Stimulated activated CD8-positive, alpha-beta memory T cell treated with anti-CD3 and anti-CD28 coated beads, Interleukin-15, amount 100 ng/mL, for 48 hours (primary cell): ENCODE measurements at regions not wholly inside any gene's neighbourhood (a gene's known extent, or its start where the extent isn't known, plus 50 kb on each side); places are given as distances from the start of the nearest gene placed in this dataset.

ENCODE experiments used
- DNase-seq, 2 donors: peaks; one replicate each; pipeline ENCODE4 v3.0.0-alpha.2; 2020; ENCODE audit warnings: low read depth in 2 of 2

DNA sequence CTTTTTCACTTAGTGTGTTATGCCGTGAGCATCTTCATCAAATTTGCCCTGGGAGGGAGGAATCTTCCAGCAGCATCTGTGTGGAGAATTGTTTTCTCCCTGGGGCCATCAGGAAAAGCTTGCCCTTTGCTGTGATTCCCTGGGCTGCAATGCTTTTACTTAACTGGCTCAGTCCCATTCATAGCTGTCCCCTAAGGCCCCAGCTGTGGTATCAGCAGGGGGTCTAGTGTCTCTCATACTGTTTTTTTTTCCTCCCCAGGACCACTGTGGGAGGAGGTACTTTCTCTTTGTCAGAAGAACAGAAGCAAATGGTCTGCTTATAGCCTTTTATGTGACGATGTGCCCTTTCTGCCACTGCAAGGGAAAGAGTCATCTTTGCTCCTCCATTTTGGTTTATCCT is 176.8 kb upstream of the CELF4 start:
- DNase-seq: no peak

DNA sequence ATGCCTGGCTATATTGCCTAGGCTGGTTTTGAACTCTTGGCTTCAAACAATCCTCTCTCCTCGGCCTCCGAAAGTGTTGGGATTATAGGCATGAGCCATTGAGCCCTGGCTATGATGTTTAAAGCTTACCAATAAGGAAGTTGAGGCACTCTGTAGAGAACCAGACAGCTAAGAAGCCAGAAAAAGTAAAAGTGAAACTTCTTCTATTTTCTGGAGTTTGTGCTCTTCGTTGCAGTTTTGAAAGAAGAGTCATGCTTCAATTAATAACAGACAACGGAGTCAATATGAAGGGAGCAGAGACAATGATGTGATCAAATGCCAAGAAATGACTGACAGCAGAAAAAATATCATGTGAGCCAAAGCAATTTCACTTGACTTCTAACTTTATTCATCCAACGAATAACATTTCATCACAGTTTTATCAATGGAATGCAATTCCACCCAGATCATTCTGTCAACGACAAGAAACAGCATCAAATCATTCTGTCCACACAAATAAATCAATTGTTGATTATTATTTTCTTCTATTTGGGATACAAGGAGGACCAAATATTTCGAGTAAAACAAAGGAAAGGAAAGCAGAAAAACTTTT is 175.5 kb upstream of the CELF4 start:
- DNase-seq: no peak

DNA sequence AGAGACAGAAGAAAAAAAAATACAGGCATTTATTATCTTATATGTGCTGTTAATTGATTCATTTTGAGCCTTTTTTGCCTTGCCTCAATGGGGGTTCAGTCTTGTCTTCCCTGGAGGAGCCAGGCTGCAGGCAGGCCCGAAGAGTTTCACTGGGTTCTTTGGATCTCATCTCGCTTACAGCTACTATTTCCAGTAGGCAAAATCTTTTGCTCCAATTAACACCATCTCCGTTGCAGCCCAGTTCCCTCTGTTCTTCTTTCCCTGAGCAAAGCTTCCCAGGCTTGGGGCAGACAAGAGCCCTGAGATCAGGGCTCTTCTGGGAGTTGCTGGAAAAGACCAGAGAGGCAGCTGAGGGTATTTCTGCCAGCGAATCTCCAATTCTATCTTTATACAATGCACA is 168.8 kb upstream of the CELF4 start:
- DNase-seq: no peak

DNA sequence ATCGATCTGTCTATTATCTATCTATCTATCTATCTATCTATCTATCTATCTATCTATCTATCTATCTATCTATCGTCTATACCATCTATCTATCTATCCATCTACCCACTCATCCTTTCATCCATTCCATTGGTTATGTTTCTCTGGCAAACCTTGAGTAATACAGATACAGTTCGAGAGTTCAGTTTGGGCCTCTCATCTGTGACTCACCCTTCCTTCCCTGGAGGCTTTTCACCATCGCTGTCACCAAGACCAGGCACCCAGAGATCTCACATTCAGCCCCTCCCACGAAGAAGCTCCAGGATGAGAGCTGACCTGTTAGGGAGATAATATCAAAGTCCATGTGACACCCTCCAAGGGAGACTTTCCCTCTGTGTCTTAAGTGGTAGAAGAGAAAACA is 164.1 kb upstream of the CELF4 start:
- no peak for DNase-seq

DNA sequence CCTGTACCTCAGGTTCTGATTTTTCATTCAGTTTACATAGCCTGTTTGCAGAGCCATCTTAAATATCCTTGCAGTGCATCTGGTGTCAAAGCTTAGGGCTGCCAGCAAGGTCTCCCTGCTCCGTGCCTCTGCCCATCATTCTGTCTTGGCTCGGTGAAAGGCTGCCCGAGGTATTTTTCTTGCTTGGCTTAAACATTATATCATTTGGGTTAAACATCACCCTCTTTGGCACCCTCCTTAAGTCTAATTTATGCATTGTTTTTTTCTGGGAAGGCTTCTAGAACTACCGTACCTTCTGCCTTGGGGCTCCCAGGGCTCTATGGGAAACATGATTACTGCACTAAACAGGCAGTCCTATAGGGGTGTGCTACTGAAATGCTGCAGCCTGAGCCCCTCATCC is 158.6 kb upstream of the CELF4 start:
- no peak for DNase-seq

DNA sequence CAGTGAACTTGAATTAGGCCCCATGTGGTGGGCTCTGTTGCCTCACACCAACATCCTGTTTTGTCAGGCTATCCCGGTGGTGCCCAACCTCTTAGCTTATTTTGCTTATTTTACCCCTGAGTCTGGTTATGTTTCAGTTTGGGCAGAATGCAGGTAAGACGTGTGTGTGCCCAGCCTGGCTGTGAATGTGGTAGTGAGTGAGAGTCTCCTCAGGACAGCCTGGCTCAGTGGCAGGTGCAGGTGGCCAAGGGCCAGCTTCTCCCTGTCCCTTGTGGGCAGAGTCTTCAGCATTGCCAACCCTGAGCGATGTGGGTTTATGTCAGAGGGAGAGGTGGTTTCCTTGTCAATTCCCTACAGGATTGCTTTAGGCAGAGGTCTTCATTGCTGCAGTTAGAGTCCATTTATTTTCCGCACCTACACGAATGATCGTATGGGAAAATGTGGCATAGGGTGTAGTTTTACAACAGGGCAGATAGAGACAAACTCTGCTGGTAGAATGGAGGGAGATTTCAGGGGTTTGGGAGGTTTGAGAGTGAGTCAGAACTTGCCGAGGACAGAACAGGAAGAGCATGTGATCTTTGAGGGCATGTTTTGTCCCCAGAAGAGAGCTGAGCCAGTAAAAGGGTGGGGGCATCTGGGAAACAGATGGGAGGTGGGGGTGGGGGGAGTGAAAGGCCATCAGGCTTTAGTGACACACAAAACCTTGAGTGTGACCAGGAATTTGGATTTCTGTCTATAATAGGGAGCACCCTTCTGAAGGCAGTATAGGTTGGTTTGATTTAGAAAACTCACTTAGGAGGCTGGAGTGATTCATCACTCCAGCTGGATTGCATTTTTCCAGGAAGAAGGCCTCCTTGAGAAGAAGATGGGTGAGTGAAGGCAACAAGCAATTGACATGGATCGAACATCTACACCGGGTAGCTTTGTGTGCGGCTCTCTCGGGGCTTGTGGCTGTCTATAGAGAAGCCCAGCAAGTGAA is 156.2 kb upstream of the CELF4 start:
- no peak for DNase-seq

DNA sequence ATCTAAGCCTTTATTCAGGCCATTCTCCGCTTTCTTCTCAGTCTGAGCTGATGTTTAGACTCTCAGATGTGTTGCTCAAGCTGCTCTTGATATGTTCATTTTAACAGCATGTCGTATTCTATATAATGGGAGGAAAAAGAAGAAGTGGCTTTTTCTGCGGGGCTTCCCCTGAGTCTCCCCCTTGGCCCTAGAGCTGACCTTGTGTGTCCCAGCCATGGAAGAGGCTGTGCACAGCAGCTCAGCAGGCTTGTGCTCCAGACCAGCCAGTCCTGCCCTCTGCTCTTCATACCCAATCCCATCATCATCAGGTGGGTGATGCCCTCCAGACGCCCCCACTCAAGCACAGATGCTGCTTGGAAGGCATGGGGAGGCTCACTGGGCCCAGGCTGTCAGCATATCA is 155.1 kb upstream of the CELF4 start:
- DNase-seq: no peak

DNA sequence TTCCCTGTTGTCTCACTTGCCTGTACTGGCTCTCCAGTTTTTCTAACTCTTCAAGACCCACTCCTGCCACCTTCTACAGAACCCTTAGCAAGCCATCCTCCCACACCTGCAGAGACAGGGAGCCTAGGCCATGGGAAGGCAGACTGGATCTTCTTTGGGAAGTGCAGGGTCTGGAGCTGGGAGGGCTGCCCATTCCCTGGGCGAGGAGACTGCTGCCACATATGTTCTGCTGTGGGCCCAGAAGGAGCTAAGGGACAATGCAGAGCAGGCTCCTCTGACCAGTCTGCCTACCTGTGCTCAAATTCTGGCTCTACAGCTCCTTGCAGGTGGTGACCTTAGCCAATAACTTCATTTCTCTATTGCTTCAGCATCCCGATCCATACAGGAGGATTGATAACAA is 152.1 kb upstream of the CELF4 start:
- DNase-seq: no peak

DNA sequence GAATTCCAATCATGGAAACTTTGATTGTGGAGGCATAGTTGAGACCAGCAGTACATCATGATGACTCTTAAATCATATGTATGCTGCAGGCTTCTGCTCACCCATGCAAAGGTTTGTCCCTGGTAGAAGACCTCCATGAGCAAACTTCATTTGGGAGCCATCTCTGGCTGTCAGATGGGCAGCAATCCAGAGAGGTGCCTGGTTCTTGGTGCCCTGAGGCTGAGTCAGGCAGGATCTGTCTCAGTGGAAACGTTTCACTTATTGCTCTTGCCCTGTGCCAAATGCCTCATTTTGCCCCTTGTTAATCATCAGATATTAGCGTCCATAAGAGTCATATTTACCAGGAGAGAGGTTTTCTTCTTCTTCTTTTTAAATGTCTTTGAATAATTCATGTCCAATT is 151.5 kb upstream of the CELF4 start:
- DNase-seq: no peak

DNA sequence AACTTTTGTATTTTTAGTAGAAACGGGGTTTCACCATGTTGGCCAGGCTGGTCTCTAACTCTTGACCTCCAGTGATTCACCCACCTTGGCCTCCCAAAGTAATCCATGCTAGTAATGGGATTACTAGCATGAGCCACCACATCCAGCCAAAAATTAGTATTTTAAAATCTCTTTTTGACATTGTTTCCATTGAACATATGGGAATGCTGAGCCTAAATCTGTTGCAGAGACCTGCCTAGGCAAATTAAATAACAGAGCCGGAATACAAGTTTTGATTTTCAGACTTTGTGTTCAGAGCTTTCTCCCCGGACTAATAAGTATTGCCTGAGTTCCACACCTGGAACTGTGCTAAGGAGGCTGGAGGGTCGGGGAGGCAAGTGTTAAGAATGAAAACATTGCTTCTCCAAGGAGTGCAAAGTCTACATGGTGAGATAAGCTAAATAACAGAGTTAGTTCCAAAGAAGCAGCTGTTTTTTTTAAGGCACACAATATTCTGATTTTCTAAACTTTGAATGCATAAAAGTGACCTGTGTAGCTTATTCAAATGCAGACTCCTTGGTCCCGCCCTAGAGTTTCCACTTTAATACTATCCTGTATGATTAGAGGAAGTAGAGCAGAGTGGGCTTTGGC is 150.6 kb upstream of the CELF4 start:
- DNase-seq: no peak

DNA sequence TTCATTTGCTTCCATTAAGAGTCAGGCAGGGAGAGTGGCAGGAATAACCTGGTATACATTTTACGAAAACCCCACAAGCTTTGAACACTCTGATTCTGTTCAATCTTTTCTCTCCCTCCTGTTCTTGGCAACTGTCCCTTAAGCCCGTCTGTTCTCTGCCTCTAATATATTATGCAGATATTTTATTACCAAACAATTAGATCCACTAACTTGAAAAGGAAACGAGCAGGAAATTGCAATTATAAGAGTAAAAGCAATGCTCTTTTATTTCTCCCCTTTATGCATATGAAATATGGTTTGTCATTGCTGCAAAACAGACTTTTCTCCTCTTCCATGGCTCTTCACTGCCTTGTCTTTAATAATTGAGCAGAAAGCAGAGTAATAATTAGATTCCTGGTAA is 149.1 kb upstream of the CELF4 start:
- DNase-seq: no peak

DNA sequence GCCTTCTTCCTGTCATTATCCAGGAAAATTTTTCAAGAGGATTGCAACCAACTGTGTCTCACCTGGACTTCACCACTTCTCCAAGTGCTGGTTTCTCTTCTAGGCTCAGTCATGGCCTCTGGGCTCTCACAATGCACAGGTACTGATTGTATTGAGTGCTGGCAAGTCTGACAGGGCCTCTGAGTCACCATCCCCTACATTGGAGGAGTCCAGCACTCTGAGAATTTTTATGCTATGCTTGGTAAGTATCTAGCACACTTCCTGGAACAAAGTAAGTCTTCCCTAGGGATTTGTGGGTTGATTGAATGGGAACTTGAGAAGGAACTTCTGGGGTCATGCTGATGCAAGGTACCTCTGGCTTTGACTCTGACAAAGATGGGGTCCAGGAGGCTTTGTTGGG is 147.2 kb upstream of the CELF4 start:
- DNase-seq: no peak

DNA sequence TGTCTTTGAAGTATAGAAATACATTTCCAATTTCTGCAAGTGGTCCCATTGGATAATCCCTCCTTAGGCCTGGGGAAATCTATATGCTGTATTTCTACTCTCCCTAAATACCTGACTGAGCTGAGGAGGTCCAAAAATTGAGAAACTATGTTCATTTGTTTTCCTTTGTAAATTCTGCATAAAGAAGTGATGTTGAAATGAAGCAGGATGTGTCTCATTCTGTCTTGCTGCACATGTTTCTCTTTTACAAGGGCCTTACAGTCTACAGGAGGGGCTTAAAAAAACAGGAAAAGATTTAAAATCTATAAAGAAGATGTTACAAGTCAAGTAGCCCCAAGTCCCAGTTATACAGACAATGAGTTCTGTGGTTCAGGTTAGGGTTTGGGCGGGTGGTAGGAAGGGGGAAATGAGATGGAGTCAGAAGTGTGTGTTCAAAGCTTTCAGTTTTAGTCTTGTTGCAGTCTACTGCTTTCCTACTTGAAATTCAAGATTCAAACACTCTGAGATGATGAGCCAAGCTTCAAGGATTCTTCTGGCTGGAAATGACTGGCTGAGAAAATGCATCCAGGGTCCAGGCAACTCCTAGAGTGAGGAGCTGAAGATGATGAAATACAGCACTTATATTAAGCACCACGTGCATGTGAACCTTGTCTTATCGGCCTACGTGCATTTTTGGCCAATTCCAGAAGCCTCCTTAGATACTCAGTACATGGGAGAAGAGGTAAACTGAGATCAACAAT is 146.3 kb upstream of the CELF4 start:
- DNase-seq: no peak

DNA sequence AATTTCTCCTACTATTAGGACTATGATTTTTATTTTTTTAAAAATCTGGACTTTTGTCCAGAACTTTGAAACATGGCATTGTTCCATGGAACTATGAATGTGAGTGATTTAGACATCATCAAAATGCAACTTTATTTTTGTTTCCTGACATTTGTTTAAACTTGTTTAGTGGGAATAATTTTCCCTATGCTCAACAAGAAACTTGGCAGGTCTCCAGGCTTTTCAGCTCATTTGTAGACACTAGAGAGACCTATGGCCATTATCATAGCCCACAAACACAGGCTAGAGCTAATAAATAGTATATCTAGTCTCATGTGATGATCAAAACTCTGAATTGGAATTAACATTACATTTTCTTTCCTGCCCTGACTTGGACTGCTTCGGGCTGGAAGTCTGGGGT is 145.1 kb upstream of the CELF4 start:
- no peak for DNase-seq

DNA sequence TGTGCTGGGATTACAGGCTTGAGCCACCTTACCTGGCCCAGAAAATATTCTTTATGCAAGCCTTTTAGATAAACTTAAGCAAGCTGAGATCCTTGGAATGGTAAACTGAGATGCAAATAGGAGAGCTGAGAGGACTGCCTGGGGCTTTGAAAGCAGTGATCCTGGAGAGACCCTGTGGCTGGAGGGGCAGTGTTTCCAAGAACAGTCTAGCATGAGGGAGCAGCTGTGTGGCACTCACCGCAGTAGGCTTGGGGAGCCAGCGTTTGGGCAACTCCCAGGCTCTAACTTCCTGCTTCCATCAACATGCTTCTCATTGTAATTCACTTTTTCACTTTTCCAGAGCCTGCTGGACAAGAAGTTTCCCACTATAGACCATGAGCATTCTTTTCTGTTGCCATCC is 144.1 kb upstream of the CELF4 start:
- no peak for DNase-seq

DNA sequence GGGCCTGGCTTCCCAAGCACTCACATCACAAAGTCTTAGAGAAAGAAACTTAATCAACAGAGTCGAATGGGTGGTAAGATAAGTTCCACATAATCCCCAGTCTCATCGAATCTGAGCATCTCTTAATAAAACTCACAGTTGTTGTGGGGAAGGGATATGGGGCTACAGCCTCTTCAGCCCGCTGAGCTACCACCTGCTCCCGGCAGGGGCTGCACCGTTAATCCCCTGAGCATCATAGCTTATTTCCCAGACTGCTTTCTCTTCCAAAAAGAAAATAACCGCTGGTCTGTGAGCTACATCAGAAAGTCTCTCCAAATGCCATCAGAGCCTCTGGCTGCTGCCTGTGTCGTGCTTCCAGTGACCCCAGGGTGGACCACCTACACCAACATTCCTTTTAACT is 139.4 kb upstream of the CELF4 start:
- DNase-seq: no peak

DNA sequence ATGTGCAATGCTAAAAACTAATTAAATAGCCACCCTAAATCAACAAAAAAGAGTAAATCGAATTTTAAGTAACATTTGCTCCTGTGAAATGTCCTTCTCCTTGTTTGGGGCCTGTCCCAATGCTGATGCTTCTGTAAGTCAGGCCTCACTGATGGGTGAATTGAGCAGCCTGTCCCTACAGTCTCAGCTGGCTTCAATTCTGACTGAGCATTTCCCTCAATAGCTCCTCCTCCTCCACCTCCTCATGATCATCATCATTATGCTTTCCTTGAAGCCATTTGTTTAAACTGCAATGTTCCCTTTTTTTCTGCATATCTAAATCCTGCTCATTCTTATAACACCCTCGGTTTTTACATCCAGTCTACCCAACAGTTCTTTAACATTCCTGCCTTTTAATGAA is 137.2 kb upstream of the CELF4 start:
- no peak for DNase-seq

DNA sequence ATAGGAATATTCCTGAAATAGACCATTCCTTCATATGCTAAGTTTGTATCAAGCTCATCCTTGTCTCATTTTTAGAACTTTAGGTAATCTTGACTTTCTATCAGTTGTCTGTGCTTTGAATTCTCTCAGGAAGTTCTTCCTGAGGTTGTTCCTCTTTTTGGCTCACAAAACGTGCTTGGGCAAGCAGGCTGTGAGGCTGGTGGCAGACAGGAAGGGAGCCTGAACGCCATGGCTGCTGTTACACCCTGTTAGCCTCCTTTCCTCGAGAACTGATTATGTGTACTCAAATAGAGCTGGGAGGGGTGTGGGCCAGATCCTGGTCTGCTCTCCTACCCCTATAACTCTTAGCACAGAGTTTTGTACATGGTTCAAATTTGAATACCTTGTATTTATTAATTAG is 136.4 kb upstream of the CELF4 start:
- DNase-seq: no peak

DNA sequence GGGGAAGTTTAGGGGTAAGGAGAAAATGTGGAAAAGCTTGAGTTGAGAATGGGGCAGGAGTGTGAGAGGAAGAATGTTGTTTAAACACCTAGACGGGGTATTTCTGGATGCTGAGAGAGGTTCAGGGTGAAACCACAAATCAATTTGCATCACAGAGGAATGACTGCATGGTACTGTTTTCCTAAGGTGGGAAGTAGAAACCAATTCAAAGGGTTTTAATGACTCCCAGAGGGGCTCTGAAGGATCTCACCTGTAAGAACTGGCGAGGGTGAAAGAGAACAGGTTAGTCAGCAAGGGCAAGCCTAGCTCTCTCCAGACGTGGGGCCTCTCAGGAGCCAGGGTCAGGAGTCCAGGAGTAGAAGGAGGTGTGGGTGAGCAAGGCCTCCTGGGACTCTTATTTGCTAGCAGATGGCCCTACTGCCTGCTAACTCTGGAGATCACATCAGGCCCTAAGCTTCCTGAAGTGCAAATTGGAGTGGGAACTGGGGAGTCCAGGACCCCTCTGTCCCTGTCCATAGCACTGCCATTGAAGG is 133.0 kb upstream of the CELF4 start:
- DNase-seq: no peak

DNA sequence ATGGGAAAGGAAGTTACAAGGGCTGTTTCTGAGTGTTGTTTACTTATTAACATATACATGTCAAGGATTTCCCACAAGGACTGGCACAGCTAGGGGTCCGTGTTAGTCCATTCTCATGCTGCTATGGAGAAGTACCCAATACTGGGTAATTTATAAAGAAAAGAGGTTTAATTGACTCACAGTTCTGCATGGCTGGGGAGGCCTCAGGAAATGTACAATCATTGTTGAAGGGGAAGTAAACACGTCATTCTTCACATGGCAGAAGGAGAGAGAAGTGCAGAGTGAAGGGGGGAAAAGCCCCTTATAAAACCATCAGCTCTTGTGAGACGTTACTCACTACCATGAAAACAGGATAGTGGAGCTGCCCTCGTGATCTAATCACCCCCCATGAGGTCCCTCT is 128.9 kb upstream of the CELF4 start:
- DNase-seq: no peak

DNA sequence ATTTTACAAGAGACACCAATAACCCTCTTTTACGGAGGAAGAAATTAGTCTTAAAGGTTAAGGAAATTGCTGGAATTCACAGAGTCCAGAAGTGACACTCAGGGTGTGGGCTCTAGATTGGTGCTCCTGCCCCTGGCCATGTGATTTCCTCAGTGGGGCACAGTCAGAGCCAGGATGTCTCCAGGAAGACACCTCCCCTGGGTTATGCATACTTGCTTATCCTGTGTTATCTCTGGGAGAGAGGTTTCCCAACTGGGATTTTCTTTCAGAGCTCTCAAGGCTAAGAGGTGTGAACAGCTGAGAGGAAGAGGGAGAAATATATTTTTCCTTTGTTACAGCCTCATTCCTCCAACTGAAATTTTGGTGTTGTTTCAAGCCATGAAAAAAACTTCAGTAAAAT is 125.6 kb upstream of the CELF4 start:
- no peak for DNase-seq

DNA sequence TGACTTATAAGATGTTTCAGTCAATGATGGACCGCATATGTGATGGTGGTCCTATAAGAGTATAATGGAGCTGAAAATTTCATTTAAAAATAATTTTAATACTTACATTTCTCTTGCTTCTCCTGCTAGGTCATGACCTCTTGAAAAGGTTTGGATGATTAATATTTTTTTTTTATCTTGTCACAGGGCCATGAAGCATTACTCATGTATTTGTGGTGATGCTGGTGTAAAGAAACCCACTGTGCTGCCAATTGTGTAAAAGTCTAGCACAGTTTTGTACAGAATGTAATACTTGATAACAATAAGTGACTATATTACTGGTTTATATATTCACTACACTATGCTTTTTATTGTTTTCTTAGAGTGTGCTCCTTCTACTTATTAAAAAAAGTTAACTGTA is 124.2 kb upstream of the CELF4 start:
- DNase-seq: no peak
